GM18502 (cell line): ENCODE measurements at regions not wholly inside any gene's neighbourhood (a gene's known extent, or its start where the extent isn't known, plus 50 kb on each side); places are given as distances from the start of the nearest gene placed in this dataset.
"Not testable (repeated sequence)": the region's sequence is repeated elsewhere in the genome, so short reads cannot be mapped to it uniquely, and the experiment has no call there.

Source experiments
- ATAC-seq: cut with Tn5 transposase; IDR thresholded peaks from one replicate; pipeline ENCODE4 v1.9.1; 2021; ENCODE audit warnings: mild to moderate bottlenecking; ENCODE audit not compliant: unreplicated experiment, poor library complexity

- no peak for ATAC-seq
Observed at GRCh38 chr3:82137050-82137449, 375.6 kb upstream of the GBE1 start.

GRCh38 chr3:82133070-82133606 lies 371.7 kb upstream of the GBE1 start:
- ATAC-seq: peak; percentile 95

- no peak for ATAC-seq
Observed at GRCh38 chr3:82132210-82133069, 371.0 kb upstream of the GBE1 start.

GRCh38 chr3:82130046-82130445 lies 368.6 kb upstream of the GBE1 start:
- ATAC-seq: no peak

GRCh38 chr3:82129221-82129801 lies 367.9 kb upstream of the GBE1 start:
- no peak for ATAC-seq

- no peak for ATAC-seq
Observed at GRCh38 chr3:82128271-82128670, 366.8 kb upstream of the GBE1 start.

- no peak for ATAC-seq
Observed at GRCh38 chr3:82122554-82123345, 361.3 kb upstream of the GBE1 start.

- no peak for ATAC-seq
Observed at GRCh38 chr3:82114589-82114988, 353.1 kb upstream of the GBE1 start.

- ATAC-seq: not testable (repeated sequence)
Observed at GRCh38 chr3:82110721-82111120, 349.3 kb upstream of the GBE1 start.

- ATAC-seq: no peak
Observed at GRCh38 chr3:82103241-82103640, 341.8 kb upstream of the GBE1 start.

- ATAC-seq: no peak
Observed at GRCh38 chr3:82100378-82100777, 338.9 kb upstream of the GBE1 start.

- peak; percentile 44 for ATAC-seq
Observed at GRCh38 chr3:82093641-82094040, 332.2 kb upstream of the GBE1 start.

GRCh38 chr3:82088749-82089148 lies 327.3 kb upstream of the GBE1 start:
- peak; percentile 58 for ATAC-seq

- ATAC-seq: no peak
Observed at GRCh38 chr3:82087958-82088357, 326.5 kb upstream of the GBE1 start.

- no peak for ATAC-seq
Observed at GRCh38 chr3:82085851-82086475, 324.5 kb upstream of the GBE1 start.

GRCh38 chr3:82085356-82085755 lies 323.9 kb upstream of the GBE1 start:
- no peak for ATAC-seq

- ATAC-seq: no peak
Observed at GRCh38 chr3:82084824-82085223, 323.4 kb upstream of the GBE1 start.

GRCh38 chr3:82082796-82083195 lies 321.4 kb upstream of the GBE1 start:
- ATAC-seq: no peak

GRCh38 chr3:82081351-82081750 lies 319.9 kb upstream of the GBE1 start:
- no peak for ATAC-seq

GRCh38 chr3:82080792-82081191 lies 319.3 kb upstream of the GBE1 start:
- no peak for ATAC-seq
